AG10803 (cell line): ENCODE measurements at regions not wholly inside any gene's neighbourhood (a gene's known extent, or its start where the extent isn't known, plus 50 kb on each side); places are given as distances from the start of the nearest gene placed in this dataset.

Experiments
- DNase-seq: peaks from one replicate; pipeline ENCODE4 v3.0.0; 2010; ENCODE audit warnings: low read depth
- H3K4me3 ChIP-seq: 2 replicates; pipeline ENCODE4 v1.5.1; 2011; ENCODE audit warnings: mild to moderate bottlenecking, low read length, control low read depth
- TF ChIP-seq, protein P1 (sequence below): conservative IDR thresholded peaks from 2 replicates; pipeline ENCODE4 v1.5.1; 2011; ENCODE audit warnings: mild to moderate bottlenecking, low read length, control low read depth, inconsistent platforms

DNA sequence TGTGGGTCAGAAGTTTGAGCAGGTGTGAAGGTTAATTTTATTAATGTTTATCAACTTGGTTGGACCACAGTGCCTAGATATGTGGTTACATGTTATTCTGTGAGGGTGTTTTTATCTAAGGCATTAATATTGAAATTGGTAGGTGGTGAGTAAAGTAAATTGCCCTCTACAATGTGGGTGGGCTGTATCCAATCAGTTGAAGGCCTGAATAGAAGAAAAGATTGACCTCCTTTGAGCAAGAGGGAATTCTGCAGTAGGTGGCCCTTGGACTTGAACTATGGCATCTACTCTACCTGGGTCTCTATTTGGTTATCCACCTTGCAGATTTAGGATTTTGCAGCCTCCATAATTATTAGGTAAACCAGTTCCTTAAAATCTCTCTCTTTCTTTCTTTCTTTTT, 356.8 kb upstream of the EEF2KMT start:
- TF ChIP-seq, protein P1, sequence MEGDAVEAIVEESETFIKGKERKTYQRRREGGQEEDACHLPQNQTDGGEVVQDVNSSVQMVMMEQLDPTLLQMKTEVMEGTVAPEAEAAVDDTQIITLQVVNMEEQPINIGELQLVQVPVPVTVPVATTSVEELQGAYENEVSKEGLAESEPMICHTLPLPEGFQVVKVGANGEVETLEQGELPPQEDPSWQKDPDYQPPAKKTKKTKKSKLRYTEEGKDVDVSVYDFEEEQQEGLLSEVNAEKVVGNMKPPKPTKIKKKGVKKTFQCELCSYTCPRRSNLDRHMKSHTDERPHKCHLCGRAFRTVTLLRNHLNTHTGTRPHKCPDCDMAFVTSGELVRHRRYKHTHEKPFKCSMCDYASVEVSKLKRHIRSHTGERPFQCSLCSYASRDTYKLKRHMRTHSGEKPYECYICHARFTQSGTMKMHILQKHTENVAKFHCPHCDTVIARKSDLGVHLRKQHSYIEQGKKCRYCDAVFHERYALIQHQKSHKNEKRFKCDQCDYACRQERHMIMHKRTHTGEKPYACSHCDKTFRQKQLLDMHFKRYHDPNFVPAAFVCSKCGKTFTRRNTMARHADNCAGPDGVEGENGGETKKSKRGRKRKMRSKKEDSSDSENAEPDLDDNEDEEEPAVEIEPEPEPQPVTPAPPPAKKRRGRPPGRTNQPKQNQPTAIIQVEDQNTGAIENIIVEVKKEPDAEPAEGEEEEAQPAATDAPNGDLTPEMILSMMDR: no peak
- DNase-seq: no peak
- no peak overlapping the region for H3K4me3 ChIP-seq

DNA sequence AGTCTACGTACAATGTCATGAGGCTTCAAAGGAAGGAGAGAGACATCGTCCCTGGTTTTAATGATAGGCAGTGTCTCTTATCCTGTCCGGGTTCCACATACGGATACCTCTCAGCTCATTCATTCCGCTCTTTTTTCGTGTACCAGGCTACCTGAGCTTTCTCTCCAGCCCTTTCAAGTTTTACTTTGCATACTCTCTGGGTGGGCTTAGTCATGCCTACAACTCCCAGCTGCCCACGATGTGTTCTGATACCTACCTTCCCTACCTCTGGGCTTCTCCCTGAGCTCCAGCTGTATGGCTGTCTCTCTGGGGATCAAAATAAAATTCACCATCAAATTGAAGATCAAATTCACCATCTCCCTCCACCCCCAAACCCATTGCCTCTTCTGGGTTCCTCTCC, 354.0 kb upstream of the EEF2KMT start:
- TF ChIP-seq, protein P1: no peak
- H3K4me3 ChIP-seq: no peak overlapping the region
- no peak for DNase-seq

DNA sequence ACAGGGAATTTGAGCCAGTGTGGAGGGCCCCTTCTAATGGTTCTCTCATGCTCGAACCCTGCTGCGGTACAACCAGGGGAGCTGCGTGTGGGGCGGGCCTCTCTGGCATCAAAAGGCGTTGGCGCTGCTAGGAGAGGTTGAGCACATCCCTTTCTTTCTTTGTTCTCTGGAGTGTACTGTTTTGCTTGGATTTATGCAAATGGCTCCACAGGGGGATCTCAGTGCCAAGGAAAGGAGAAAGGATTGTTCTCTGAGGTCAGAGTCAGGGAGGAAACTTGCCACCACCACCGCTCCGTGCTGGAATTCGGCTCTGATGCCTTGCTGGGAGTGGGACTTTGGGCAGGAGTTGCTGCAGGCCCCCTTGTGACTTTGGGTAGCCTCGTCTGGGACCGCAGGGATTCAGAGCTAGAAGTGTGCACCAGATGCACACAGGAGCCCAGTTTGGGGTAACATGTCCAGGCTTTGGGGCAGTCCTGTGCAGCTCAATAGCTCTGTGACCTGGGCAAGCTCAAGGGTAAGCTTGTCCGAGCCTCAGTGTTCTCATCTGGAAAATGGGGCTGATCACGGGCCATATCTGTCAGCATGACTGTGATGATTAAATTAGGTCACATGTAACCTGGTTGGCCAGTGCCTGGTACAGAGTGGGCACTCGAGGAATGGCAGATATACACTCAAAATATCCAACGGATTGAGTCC, 353.0 kb upstream of the EEF2KMT start:
- TF ChIP-seq, protein P1: no peak
- H3K4me3 ChIP-seq: no peak overlapping the region
- DNase-seq: no peak

DNA sequence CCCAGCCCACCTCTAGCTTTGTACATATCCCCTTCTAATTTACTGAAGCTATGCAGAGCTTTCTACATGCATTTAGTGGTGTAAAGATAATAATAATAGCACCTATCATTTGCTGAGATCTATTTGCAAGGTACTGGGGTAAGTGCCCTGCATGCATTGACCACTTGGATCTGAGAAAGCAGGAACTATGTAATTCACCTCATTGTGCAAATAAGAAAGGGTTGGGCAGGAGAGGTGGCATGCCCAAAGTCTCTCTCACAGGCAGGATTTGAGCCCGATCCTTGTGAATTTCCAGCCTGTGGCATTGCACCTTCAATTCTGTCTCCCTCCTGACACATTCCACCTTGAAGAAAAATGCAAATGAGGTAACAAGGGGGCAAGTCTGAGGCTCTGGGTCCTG, 352.3 kb upstream of the EEF2KMT start:
- no peak for DNase-seq
- no peak overlapping the region for H3K4me3 ChIP-seq

DNA sequence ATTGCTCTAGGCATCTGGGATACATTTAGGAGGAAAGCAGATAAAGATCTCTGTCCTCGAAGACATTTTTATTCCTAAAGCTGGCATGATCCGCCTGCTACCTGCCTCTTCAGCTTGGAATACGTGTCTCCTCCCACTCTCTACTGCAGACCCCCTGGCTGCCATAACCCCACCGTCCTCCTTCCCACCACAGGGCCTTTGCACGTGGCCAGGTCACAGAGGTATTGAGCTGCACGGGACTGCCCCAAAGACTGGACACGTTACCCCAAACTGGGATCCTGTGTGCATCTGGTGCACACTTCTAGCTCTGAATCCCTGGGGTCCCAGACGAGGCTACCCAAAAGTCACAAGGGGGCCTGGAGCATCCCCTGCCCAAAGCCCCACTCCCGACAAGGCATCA, 351.2 kb upstream of the EEF2KMT start:
- no peak for DNase-seq
- no peak overlapping the region for H3K4me3 ChIP-seq
- TF ChIP-seq, protein P1: no peak

More for the DNA sequence above, 352.3 kb upstream of the EEF2KMT start:
- TF ChIP-seq, protein P1: no peak

DNA sequence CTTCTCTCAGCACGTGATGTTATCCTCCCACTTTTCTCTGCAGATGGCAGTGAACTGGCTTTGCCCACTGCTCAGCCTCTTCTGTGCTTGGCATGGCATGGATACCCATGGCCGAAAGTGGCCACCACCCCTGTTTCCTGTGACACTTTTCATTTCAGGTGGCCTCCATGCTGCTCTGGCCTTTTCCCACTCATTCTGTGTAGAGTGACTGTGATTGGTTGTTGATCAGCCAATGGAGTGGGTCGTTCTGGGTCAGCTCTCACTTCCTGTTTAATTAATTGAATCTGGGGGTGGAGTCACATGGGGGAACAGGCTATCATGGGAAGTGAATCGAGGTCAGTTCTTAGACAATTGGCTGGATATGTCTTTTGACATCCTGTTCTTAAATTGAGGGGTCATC, 350.1 kb upstream of the EEF2KMT start:
- no peak for DNase-seq
- TF ChIP-seq, protein P1: no peak
- H3K4me3 ChIP-seq: no peak overlapping the region

DNA sequence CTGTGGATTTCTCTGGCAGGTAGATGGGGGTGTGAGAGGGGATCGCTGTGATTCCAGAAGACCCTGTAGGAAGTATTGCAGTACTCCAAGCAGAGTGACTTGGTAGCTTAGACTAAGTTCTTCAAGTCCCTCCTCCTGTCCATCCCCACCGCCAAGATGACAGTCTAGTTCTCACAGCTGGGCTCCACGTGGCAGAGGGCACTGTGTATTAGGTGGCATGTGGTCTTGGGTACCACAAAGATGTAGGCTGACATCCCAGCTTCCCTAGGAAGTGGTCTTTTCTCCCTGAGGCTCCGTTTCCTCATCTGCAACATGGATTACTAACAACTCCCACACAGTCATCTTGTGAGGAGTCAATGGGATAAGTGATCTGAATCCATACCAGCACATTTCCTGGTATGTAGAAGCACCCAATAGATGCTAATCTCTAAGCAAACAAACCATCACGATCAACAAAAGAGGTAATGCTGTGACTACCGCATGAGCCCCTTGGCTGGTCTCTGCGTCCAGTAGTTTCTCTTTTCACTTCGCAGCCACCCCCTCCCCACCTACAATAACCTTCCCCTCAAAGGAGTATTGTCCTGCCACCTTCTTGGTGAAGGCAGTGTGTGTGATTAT, 349.1 kb upstream of the EEF2KMT start:
- TF ChIP-seq, protein P1: no peak
- H3K4me3 ChIP-seq: no peak overlapping the region
- no peak for DNase-seq
